NCI-H146 (cell line): ENCODE measurements at regions not wholly inside any gene's neighbourhood (a gene's known extent, or its start where the extent isn't known, plus 50 kb on each side); places are given as distances from the start of the nearest gene placed in this dataset.
A peak's percentile ranks its signal among the peaks of the same experiment; 100 is the strongest.
"Not testable (repeated sequence)": the region's sequence is repeated elsewhere in the genome, so short reads cannot be mapped to it uniquely, and the experiment has no call there.

Source experiments
- DNase-seq: peaks from one replicate; lab custom pipeline; 2025; lab: John Stamatoyannopoulos, UW

GRCh38 chr4:23533859-23534258, 356.0 kb downstream of the PPARGC1A start:
- no peak for DNase-seq

DNA sequence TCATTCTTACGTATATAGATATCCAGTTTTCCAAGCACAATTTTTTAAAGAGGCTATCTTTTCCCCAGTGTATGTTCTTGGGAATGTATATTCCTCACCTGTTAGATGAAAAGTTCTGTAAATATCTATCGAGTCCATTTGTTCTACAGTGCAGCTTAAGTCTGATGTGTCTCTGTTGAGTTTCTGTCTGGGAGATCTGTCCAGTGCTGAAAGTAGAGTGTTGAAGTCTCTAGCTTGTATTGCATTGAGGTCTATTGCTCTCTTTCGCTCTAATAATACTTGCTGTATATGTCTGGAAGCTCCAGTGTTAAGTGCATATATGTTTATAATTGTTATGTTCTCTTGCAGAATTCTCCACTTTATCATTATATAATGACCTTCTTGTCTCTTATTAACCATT, 373.1 kb downstream of the PPARGC1A start:
- DNase-seq: no peak

GRCh38 chr4:23504083-23504482, 385.8 kb downstream of the PPARGC1A start:
- peak; percentile 94 for DNase-seq

- peak; percentile 6 for DNase-seq
These were observed 388.9 kb downstream of the PPARGC1A start for GRCh38 chr4:23500894-23501449.

DNA sequence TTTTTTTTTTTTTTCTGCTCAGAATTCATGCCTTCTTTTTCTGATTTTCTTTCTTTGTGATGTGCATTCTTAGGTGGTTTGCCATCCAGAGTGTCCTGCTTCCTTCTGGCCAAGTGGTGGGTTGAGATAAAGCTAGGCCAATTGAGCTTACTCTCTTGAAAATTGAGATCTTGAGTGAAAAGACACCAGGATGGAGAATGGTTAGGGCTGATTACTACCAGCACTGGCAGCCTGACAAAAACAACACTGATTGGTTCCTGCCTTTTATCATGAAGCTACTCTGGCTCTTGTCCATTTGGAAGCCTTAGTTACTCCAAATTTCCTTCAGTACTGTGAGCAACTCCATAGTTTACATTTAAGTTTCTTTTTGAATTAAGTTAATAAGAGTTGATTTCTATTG, 404.0 kb downstream of the PPARGC1A start:
- no peak for DNase-seq

GRCh38 chr4:23484689-23485088, 405.2 kb downstream of the PPARGC1A start:
- no peak for DNase-seq

DNA sequence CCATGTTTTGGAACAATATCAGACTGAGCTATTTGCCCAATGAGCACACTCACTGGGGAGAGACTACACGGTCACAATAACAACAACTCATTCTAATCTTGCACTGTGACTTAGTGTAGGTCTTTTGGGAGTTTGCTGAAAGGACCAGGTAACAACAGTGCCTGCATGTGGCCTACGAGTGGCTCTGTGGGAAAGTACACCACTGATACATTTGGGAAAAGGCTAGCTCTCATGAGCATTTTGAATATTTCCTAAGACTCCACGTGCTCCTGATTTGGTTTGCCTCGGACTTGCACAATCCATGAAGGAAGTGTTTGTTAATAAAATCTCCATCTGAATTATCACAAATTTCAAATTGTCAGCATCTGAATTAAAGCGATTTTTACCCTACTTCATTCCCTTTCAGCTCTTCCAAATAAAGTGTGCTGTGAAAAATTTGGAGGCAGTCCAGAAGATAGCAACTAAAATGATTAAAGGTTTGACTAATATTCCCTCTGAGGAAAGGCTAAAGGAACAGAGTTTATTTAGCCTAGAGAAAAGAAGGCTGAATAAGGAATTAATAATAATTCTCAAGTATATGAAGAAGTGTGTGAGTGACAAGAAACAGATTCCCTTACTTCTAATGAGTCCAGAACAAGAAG, 406.4 kb downstream of the PPARGC1A start:
- no peak for DNase-seq

DNA sequence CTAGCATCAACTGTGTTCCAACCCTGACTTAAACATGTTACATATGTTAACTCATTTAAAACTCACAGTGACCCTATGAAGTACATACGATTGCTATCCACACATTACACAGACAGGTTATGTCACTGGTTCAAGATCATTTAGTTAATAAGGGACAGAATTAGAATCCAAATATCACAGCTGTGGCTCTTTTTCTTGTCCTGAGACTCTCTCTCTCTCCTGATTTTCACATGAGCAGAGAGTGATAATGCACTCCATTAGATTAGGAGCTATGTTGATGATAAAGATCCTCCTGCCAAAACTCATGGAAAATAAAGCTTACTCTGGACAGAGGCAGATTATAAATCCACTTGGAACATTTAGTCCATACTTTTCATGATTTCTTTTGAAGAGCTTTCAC, 408.3 kb downstream of the PPARGC1A start:
- no peak for DNase-seq

- DNase-seq: no peak
These were observed 411.9 kb downstream of the PPARGC1A start for GRCh38 chr4:23477905-23478304.

GRCh38 chr4:23476515-23477090, 413.2 kb downstream of the PPARGC1A start:
- no peak for DNase-seq

- DNase-seq: no peak
These were observed 426.8 kb downstream of the PPARGC1A start for GRCh38 chr4:23463071-23463470.

DNA sequence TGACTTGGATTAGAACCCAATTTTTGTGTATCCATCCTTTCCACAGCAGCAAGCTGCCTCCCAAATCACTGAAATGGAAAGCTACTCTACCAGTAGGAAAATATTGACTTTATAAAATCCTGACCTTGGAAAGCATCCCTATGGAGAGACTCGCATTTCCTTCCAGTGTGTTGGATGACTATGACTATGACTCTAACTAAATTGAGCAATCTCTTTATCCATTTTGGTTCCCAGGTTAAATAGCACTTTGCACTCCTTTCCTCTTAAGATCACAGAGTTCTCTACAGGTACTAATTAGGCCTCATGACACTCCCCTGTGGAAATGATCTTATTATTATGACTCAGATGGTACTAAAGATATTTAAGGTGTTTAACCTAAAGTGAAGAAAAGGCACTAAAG, 431.8 kb downstream of the PPARGC1A start:
- no peak for DNase-seq

GRCh38 chr4:23456864-23457263, 433.0 kb downstream of the PPARGC1A start:
- DNase-seq: no peak

DNA sequence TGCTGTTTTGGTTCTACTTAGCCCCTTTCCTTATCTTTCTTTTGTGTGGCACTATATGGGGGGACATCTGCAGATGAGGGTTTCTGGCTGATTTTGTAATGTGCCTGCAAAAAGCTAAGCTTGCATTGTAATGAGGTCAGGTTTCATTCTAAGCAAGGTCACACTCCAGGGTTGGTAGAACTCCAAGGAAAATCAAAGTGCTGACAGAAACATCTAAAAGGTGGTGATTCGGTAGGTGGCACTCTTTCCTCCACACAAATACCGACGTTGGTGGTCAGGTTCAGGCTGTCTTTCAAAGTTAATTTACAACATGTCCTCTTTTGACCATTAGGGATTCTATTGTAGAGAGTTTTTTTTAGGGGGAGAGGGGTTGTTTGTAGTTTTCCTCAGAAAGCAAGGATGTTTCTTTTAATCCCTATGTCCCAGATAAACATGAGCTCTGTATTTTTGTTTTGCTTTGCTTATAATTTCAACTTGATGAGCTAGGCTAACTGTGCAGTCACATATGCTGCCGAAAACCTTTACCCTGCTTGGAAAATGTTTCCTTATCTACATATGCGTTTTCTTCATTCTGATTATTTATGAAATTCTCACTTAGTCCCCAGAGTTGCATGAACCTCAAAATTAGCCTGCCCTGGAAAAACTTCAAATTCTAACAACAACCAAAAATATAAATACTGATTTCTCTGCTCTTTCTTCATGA, 434.2 kb downstream of the PPARGC1A start:
- peak; percentile 27 for DNase-seq

GRCh38 chr4:23441530-23442069, 448.2 kb downstream of the PPARGC1A start:
- DNase-seq: no peak

DNA sequence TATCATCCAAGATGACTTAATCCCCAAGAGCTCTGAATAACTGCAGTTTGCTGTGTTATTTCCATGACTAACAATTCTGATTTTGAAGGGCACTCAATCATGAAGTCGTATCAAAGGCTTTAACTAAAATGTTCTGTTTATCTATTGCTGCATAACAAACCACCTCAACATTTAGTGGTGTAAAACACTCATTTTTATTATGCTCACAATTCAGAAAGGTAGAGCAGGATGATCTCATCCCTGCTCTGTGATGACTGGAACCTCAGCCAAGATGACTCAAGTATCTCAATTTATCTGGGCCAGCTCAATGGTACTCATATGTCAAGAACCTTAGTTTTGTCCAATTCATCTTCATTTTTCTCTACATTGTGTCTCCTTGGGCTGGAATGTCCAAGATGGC, 451.1 kb downstream of the PPARGC1A start:
- DNase-seq: no peak

GRCh38 chr4:23429497-23429896, 460.4 kb downstream of the PPARGC1A start:
- DNase-seq: no peak

DNA sequence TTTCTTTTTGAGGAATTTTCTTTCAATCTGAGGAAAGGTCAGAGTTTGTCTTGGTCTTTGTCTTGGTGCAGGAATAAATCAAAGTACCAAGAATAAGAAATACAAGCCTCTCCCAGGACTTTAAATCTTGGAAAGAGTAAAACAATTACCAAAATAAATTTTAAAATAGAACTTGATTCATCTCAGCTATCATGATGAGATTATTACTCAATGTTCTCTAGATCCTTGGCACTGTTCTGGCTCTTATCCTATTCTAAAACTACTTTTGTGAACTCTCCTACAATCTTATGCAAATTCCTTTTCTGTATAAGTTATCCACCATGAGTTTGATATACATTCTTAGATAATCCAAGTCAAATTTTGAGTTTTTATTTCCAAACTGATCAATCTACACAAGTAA, 464.3 kb downstream of the PPARGC1A start:
- DNase-seq: no peak

- DNase-seq: no peak
These were observed 466.3 kb downstream of the PPARGC1A start for GRCh38 chr4:23423540-23423939.

DNA sequence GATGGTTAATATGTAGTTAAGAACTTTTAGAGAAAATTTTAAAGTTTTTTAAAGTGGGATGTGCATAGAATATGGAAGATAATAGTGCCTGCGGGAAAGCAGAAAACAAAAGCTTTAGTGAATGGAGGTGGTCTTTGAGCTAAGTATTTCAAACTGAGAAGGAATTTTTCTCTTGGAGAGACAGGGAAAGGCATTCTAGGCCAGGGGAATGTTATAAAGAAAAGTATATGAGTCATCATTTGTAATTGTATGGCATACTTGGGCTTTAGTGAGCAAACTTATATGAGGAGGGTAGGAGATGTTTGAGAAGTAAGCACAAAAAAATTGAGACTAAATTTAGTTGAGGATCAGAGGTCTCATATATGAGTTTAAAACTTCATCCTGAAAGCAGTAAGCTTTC, 467.0 kb downstream of the PPARGC1A start:
- no peak for DNase-seq

GRCh38 chr4:23413631-23414030, 476.2 kb downstream of the PPARGC1A start:
- no peak for DNase-seq

DNA sequence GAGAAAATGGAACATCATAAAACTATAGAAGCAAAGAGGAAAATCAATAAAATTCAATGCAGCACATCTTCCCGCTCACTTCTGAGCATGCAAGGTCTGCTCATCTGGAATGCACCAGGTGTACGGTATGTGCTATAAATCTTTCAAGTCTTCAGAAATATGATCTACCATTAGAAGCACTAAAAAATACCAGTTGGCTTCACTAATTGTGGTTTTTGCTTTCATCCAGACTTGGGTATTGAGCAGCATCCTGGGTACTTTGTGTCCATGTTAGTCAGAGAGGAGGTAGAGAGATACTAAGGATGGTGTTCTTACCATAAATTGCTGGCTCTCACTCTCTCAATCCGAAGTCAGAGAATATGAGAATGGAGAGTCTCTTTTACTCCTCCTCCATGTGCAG, 477.1 kb downstream of the PPARGC1A start:
- peak; percentile 1 for DNase-seq

DNA sequence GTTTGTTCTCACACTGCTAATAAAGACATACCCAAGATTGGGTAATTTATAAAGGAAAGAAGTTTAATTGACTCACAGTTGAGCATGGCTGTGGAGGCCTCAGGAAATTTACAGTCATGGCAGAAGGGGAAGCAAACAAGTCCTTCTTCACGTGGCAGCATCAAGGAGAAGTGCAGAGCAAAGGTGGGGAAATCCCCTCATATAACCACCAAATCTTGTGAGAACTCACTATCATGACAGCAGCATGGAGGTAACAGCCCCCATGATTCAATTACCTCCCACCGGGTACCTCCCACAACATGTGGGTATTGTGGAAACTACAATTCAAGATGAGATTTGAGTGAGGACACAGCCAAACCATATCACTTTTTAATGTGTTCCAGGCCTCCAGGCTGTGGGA, 480.9 kb downstream of the PPARGC1A start:
- DNase-seq: not testable (repeated sequence)
